OCI-LY7 (cell line): ENCODE measurements at regions not wholly inside any gene's neighbourhood (a gene's known extent, or its start where the extent isn't known, plus 50 kb on each side); places are given as distances from the start of the nearest gene placed in this dataset.

Experiments used
- EZH2phosphoT487 ChIP-seq: fragments of 200-600 bp; sonication (generic); IDR thresholded peaks from 2 replicates; pipeline ENCODE4 v1.6.1; 2018; ENCODE audit warnings: low read depth, borderline replicate concordance, mild to moderate bottlenecking, mixed run types, antibody characterized with exemption, low read length, moderate library complexity, mixed read lengths
- TF ChIP-seq, protein P1 (sequence below): fragments of 200-600 bp; sonication (generic); conservative IDR thresholded peaks from 2 replicates; pipeline ENCODE4 v1.5.1; 2014; ENCODE audit warnings: mild to moderate bottlenecking, antibody characterized with exemption, low read length, moderate library complexity, mixed read lengths

DNA sequence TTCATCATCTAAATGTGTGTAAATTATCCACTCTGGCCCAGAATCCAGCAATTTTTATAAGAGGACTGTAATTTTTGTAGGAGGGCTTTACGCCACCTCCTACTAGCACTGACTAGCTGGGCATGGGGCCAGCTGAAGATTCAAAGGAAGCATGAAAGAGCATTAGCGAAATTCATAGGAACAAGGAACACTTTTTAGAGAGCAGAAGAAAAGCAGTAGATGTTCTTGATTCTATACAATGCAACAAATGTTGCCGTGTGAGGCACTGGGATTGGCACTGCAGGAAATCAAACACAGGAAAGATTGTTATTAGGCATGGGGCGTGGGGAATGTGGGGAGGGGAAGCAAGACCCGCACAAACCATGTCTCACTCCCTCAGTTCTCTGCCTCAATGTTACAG, 58.4 kb upstream of the PARP1 start:
- no peak for TF ChIP-seq EZH2phosphoT487
- TF ChIP-seq, protein P1, sequence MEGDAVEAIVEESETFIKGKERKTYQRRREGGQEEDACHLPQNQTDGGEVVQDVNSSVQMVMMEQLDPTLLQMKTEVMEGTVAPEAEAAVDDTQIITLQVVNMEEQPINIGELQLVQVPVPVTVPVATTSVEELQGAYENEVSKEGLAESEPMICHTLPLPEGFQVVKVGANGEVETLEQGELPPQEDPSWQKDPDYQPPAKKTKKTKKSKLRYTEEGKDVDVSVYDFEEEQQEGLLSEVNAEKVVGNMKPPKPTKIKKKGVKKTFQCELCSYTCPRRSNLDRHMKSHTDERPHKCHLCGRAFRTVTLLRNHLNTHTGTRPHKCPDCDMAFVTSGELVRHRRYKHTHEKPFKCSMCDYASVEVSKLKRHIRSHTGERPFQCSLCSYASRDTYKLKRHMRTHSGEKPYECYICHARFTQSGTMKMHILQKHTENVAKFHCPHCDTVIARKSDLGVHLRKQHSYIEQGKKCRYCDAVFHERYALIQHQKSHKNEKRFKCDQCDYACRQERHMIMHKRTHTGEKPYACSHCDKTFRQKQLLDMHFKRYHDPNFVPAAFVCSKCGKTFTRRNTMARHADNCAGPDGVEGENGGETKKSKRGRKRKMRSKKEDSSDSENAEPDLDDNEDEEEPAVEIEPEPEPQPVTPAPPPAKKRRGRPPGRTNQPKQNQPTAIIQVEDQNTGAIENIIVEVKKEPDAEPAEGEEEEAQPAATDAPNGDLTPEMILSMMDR = no peak
